HG03442 (cell line): ENCODE measurements at regions not wholly inside any gene's neighbourhood (a gene's known extent, or its start where the extent isn't known, plus 50 kb on each side); places are given as distances from the start of the nearest gene placed in this dataset.
"Not testable (repeated sequence)": the region's sequence is repeated elsewhere in the genome, so short reads cannot be mapped to it uniquely, and the experiment has no call there.

Experiments used
- ATAC-seq: cut with Tn5 transposase; IDR thresholded peaks from one replicate; pipeline ENCODE4 v1.9.1; 2021; ENCODE audit warnings: mild to moderate bottlenecking, moderate library complexity; ENCODE audit not compliant: unreplicated experiment

DNA sequence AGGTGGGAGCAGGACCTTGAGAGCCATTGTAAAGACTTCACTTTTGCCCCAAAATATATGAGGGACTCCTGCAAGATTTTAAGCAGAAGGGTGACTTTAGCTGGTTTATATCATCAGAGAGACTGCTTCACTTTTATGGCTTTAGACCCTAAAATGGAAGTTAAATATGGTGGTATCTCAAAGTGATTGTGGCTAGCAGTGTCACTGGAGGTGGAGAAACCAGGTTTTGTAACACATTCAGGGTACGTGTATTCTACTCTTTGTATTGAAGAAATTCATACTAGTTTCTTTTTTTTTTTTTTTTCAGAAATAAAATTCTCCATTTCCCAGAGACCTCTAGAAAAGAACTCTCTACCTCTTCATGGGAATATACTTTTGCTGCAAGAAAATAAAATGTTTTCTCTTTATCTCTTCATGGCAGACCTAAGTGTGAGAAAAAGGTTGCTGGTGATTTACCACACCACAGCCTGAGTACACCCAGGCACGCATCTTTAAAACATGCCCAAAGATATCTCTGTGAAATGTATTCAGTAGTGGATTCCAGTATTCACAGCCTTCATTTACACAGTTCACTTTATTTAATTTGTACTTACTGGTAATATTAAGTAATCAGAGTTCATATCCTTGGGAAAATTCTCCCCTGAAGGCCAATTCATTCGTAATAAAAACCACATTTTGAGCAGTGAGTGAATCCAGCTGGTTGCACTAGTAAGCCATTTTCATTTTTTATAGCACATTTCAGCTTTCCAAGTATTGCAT lies 74.3 kb upstream of the GUCY1A1 start:
- ATAC-seq: no peak

DNA sequence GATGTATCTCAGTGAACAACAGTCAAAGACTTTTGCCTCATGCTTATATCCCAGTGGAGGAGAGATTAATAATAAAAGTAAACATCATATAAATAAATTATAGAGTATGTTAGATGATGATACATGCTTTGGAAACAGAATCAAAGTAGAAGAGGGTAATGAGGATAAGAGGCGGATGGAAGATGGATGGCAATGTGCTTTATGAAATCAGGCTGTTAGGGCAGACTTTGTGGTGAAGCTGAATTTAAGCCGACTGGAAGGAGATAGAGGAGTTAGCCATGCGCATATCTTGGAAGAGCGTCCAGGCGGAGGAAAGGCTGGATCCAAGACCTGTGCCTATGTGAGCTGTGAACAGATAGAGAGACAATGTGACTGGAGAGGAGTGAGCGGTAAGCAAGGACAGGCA lies 74.9 kb upstream of the GUCY1A1 start:
- no peak for ATAC-seq

DNA sequence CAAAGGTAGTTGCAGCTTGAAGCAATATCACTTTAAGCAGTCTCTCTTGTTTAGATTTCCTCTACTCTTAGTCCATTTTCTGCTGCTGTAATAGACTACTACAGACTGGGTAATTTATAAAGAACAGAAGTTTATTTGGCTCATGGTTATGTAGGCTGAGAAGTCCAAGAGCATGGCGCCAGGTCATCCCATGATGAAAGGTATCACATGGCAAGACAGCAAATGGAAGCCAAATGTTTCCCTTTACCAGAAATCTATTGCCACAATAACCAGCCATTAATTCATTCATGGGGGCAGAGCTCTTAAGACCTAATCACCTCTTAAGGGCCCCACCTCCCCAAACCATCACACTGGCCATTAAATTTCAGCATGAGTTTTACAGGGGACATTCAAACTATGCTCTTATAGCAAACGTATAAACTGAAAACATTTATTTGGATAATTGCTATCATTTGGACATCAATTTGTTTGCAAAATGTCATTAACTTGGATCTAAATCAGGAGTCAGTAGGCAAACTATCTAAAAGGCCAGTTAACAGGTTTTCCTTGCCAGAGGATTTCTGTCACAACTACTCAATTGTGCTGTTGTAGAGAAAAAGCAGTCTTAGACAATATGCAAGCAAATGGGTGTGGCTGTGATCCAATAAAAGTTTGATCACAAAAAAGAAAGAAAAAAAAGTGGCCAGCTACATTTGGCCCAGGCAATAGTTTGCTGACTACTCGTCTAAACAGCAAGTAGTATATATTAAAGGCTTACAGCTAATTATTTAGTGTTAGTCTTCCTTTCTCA lies 75.7 kb upstream of the GUCY1A1 start:
- no peak for ATAC-seq

GRCh38 chr4:155588437-155588836 lies 78.2 kb upstream of the GUCY1A1 start:
- ATAC-seq: no peak

GRCh38 chr4:155587766-155588165 lies 78.9 kb upstream of the GUCY1A1 start:
- ATAC-seq: no peak

GRCh38 chr4:155582971-155583437 lies 83.6 kb upstream of the GUCY1A1 start:
- ATAC-seq: no peak

DNA sequence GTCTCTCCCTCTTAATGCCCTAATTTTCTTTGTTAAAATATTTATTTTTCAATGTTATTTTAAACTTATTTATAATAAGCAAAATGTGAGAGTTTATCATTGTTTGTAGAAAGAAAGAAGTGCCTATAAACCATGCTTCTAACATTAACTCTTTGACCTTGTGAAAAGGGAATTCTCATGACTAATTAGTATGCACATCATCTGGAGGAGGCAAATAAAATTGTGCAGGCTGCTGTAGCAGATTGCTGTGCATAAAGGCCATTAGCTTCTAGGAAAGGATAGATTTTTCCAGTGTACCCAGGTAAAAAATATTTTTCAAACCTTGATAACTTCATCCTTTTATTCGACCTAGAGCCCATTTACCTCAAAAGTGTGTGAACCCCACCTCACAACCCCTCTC lies 84.6 kb upstream of the GUCY1A1 start:
- ATAC-seq: no peak

- no peak for ATAC-seq
Observed at GRCh38 chr4:155578726-155579370, 87.8 kb upstream of the GUCY1A1 start.

DNA sequence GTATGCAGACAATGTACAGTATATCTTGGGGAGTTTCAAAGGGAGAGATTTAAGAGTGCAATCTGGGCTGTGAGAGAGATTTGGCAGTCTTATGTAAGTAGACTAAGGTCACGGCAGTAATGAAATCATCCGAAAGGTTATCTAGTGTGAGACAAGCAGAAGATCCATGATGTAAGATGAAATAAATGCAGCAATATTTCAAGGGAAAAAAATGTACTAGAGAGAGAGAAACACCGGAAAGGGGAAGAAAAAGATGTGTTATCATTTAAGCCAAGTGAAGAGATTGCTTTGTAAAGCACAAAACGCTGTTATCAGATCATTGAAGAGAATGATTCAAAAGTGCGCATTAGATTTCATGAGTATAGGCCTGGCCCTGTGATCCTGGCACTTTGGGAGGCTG lies 88.4 kb upstream of the GUCY1A1 start:
- no peak for ATAC-seq

DNA sequence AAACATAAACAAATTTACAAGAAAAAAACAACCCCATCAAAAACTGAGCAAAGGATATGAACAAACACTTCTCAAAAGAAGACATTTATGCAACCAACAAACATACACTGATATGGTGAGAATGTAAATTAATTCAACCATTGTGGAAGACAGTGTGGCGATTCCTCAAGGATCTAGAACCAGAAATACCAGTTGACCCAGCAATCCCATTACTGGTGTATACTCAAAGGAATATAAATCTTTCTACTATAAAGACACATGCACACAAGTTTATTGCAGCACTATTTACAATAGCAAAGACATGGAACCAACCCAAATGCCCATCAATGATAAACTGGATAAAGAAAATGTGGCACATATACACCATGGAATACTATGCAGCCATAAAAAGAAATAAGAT lies 92.3 kb upstream of the GUCY1A1 start:
- ATAC-seq: not testable (repeated sequence)

GRCh38 chr4:155573126-155573525 lies 93.5 kb upstream of the GUCY1A1 start:
- ATAC-seq: no peak

GRCh38 chr4:155572106-155572703 lies 94.4 kb upstream of the GUCY1A1 start:
- ATAC-seq: no peak

GRCh38 chr4:155571184-155571944 lies 95.3 kb upstream of the GUCY1A1 start:
- ATAC-seq: no peak

DNA sequence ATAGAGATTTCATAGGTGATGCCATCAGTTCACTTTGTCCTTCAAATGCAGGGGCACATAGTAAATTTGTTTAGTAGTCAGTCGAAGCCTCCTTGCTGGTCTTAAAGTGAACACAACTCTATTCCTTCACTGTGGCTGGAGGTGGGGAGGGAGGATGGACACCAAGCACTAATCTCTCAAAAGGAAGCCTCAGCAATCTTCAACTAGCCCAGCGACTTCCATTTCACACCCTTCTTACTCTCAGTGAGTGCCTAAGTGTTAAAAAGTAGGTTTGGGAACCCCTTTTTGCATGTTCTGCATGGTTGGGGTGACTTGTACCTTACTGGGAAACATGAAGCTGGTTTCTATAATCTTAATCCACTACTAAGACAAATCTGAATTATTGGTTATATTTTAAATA lies 96.0 kb upstream of the GUCY1A1 start:
- no peak for ATAC-seq

DNA sequence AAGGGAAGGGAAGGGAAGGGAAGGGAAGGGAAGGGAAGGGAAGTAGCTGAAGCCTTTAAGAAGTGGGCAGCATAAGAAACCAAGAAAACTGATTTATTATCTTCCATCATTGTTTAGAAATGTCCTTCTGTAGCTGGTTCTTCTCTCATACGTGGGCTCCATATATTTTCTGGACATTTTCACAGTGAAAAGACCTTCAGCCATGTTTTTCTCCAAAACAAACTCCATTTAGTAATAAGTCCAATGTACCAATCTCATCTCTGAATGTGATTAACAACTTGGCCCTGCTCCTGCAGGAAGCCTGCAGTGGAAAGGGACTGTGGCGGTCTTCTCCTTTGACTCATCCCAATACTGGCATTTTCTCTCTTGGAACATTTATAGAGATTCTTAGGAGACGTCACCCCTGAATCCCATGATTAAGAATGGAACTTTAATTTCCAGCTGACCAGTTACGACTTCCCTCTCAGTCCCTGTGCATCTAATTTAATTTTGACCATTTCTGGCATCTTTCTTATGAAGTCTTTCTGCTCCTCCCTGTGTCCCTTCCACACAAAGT lies 96.6 kb upstream of the GUCY1A1 start:
- no peak for ATAC-seq

- no peak for ATAC-seq
Observed at GRCh38 chr4:155569471-155569870, 97.2 kb upstream of the GUCY1A1 start.

DNA sequence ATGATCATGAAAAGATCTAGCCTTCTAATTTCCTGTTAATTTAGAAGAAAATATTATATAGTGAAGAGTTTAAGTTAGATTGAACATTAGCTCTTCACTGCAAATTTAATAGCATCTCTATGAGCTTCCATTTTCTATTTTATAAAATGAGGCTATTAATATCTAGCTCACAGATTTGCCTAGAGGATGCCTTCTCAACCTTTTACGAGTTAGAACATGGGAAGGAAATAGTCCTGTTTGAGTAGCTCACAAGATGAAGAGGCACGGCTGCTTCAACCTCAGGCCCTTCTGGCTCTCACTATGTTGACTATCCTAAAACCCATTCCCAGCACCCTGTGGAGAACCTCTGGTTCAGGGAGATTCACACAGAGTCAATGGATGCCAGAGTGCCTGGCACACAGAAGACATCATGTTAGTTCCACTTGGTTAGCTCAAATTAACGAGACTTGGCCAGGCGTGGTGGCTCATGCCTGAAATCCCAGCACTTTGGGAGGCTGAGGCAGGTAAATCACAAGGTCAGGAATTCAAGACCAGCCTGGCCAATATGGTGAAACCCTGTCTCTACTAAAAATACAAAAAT lies 97.9 kb upstream of the GUCY1A1 start:
- ATAC-seq: no peak

GRCh38 chr4:155566354-155566753 lies 100.3 kb upstream of the GUCY1A1 start:
- no peak for ATAC-seq

DNA sequence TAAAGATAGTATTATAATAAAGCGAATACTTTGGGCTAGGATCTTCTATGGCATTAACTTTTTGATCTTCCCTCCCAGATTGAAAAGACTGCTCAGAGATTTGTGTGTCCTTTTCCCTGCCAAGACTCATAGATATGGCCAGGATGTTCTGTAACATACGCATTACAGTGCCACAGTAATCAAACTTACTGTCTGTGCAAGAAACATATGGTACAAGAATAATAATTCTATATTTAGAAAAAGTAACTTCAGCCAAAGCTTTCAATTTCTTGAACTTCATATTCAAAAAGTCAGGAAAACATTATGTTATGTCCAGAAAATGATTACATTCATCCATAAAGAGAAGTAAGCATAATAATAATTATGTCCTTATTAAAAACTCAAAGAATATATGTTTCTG lies 100.9 kb upstream of the GUCY1A1 start:
- ATAC-seq: no peak

GRCh38 chr4:155565330-155565729 lies 101.3 kb upstream of the GUCY1A1 start:
- ATAC-seq: no peak
